Neural progenitor cell (in vitro differentiated cells): ENCODE measurements at regions not wholly inside any gene's neighbourhood (a gene's known extent, or its start where the extent isn't known, plus 50 kb on each side); places are given as distances from the start of the nearest gene placed in this dataset.

Experiments
- DNase-seq: peaks from one replicate; pipeline ENCODE4 v3.0.0-alpha.2; 2016; ENCODE audit warnings: low spot score
- H2AFZ ChIP-seq: fragments of 200-600 bp; sonication (generic); replicated peaks from 2 replicates; pipeline ENCODE4 v1.6.1; 2016; ENCODE audit warnings: antibody characterized with exemption
- H3F3A ChIP-seq: fragments of 200-600 bp; sonication (generic); 2 replicates; pipeline ENCODE4 v1.6.1; 2016; ENCODE audit warnings: antibody characterized with exemption, low read depth
- H3K27ac ChIP-seq: fragments of 200-600 bp; sonication (generic); 2 replicates; pipeline ENCODE4 v1.5.1; 2016; ENCODE audit warnings: mild to moderate bottlenecking
- H3K27me3 ChIP-seq: fragments of 200-600 bp; sonication (generic); 2 replicates; pipeline ENCODE4 v1.6.1; 2016; ENCODE audit warnings: mild to moderate bottlenecking, moderate library complexity
- H3K36me3 ChIP-seq: fragments of 200-600 bp; sonication (generic); 2 replicates; pipeline ENCODE4 v1.5.1; 2016
- H3K4me1 ChIP-seq: fragments of 200-600 bp; sonication (generic); 2 replicates; pipeline ENCODE4 v1.6.1; 2016; ENCODE audit warnings: mixed run types
- H3K4me2 ChIP-seq: fragments of 200-600 bp; sonication (generic); 2 replicates; pipeline ENCODE4 v1.6.1; 2016
- H3K4me3 ChIP-seq: fragments of 200-600 bp; sonication (generic); 2 replicates; pipeline ENCODE4 v1.5.1; 2016
- H3K79me2 ChIP-seq: fragments of 200-600 bp; sonication (generic); 2 replicates; pipeline ENCODE4 v1.6.1; 2016; ENCODE audit warnings: low read depth
- H3K9ac ChIP-seq: fragments of 200-600 bp; sonication (generic); 2 replicates; pipeline ENCODE4 v1.6.1; 2016
- H3K9me3 ChIP-seq: fragments of 200-600 bp; sonication (generic); 2 replicates; pipeline ENCODE4 v1.5.1; 2016; ENCODE audit warnings: low read depth
- H4K20me1 ChIP-seq: fragments of 200-600 bp; sonication (generic); 2 replicates; pipeline ENCODE4 v1.6.1; 2016; ENCODE audit warnings: low read depth
- H3K27ac Mint-ChIP-seq: 3 replicates; pipeline ENCODE4 v1.8.0; 2021; ENCODE audit warnings: mixed read lengths
- H3K27me3 Mint-ChIP-seq: 2 replicates; pipeline ENCODE4 v1.8.0; 2022; ENCODE audit warnings: low read depth, mild to moderate bottlenecking, inconsistent platforms, moderate library complexity, mixed read lengths; ENCODE audit not compliant: insufficient read depth
- H3K36me3 Mint-ChIP-seq: 3 replicates; pipeline ENCODE4 v1.8.0; 2021; ENCODE audit warnings: mixed read lengths
- H3K4me1 Mint-ChIP-seq: 3 replicates; pipeline ENCODE4 v1.8.0; 2021; ENCODE audit warnings: mixed read lengths
- H3K4me3 Mint-ChIP-seq: 3 replicates; pipeline ENCODE4 v1.8.0; 2021; ENCODE audit warnings: mild to moderate bottlenecking, moderate library complexity, mixed read lengths
- H3K9me3 Mint-ChIP-seq: 3 replicates; pipeline ENCODE4 v1.8.0; 2020; ENCODE audit warnings: mixed read lengths
- CTCF ChIP-seq: fragments of 200-600 bp; sonication (generic); IDR thresholded peaks from 2 replicates; pipeline ENCODE4 v1.5.1; 2017; ENCODE audit warnings: antibody characterized with exemption, mild to moderate bottlenecking
- EZH2 ChIP-seq: fragments of 200-600 bp; sonication (generic); IDR thresholded peaks from 2 replicates; pipeline ENCODE4 v1.6.1; 2017; ENCODE audit warnings: antibody characterized with exemption, mild to moderate bottlenecking, moderate library complexity
- EZH2phosphoT487 ChIP-seq: fragments of 200-600 bp; sonication (generic); IDR thresholded peaks from 2 replicates; pipeline ENCODE4 v1.6.1; 2017; ENCODE audit warnings: antibody characterized with exemption

- DNase-seq, result no peak
- Histone ChIP-seq H3K79me2 (no peaks in the 10 kb centered on the region), H3K27me3 (no peaks in the 10 kb centered on the region), H3F3A (no peaks in the 10 kb centered on the region), H3K4me2 (no peak overlapping the region), H3K4me1 (no peaks in the 10 kb centered on the region), H3K9me3 (no peaks in the 10 kb centered on the region), H3K36me3 (no peaks in the 10 kb centered on the region), H3K9ac (no peak overlapping the region), H3K4me3 (no peak overlapping the region), H3K27ac (no peak overlapping the region), H2AFZ (no peak overlapping the region), H4K20me1 (no peaks in the 10 kb centered on the region)
- Mint-ChIP-seq H3K27me3 (peaks cover 6% of the 10 kb centered on the region), H3K9me3 (peaks cover 12% of the 10 kb centered on the region), H3K4me3 (no peak overlapping the region), H3K27ac (no peak overlapping the region), H3K36me3 (peaks cover 2% of the 10 kb centered on the region), H3K4me1 (no peaks in the 10 kb centered on the region)
- TF ChIP-seq EZH2 (no peak), EZH2phosphoT487 (no peak), CTCF (no peak)
Observed at GRCh38 chr3:110589341-110589740, 482.3 kb upstream of the NECTIN3 start.

GRCh38 chr3:110593749-110594148, 477.9 kb upstream of the NECTIN3 start:
- peaks cover 12% of the 10 kb centered on the region for H3K9me3 Mint-ChIP-seq
- no peak for DNase-seq

GRCh38 chr3:110598847-110599490, 472.6 kb upstream of the NECTIN3 start:
- Histone ChIP-seq H3K36me3 (no peaks in the 10 kb centered on the region), H3K9me3 (no peaks in the 10 kb centered on the region), H3K27me3 (no peaks in the 10 kb centered on the region), H3K27ac (no peak overlapping the region), H3K9ac (no peak overlapping the region), H3K4me2 (no peak overlapping the region), H3K4me3 (no peak overlapping the region), H3K79me2 (no peaks in the 10 kb centered on the region), H3K4me1 (no peaks in the 10 kb centered on the region), H3F3A (no peaks in the 10 kb centered on the region), H4K20me1 (no peaks in the 10 kb centered on the region), H2AFZ (no peak overlapping the region)
- no peak overlapping the region for H3K27ac Mint-ChIP-seq
- H3K9me3 Mint-ChIP-seq, result peaks cover 3% of the 10 kb centered on the region
- H3K27me3 Mint-ChIP-seq, result no peaks in the 10 kb centered on the region
- H3K4me3 Mint-ChIP-seq, result no peak overlapping the region
- DNase-seq, result no peak
- TF ChIP-seq EZH2, result no peak
- TF ChIP-seq EZH2phosphoT487, result no peak
- TF ChIP-seq CTCF, result no peak
- H3K4me1 Mint-ChIP-seq, result no peaks in the 10 kb centered on the region
- H3K36me3 Mint-ChIP-seq, result peaks cover 1% of the 10 kb centered on the region

More at GRCh38 chr3:110593749-110594148, 477.9 kb upstream of the NECTIN3 start:
- Histone ChIP-seq H3K4me1 (no peaks in the 10 kb centered on the region), H3F3A (no peaks in the 10 kb centered on the region), H3K79me2 (no peaks in the 10 kb centered on the region), H3K9ac (no peak overlapping the region), H3K27ac (no peak overlapping the region), H3K27me3 (no peaks in the 10 kb centered on the region), H3K36me3 (no peaks in the 10 kb centered on the region), H3K4me2 (no peak overlapping the region), H2AFZ (no peak overlapping the region), H3K9me3 (no peaks in the 10 kb centered on the region), H4K20me1 (no peaks in the 10 kb centered on the region), H3K4me3 (no peak overlapping the region)
- Mint-ChIP-seq H3K4me1 (no peaks in the 10 kb centered on the region), H3K27me3 (peaks cover 4% of the 10 kb centered on the region), H3K27ac (no peak overlapping the region), H3K4me3 (no peak overlapping the region), H3K36me3 (peaks cover 3% of the 10 kb centered on the region)
- TF ChIP-seq CTCF (no peak), EZH2phosphoT487 (no peak), EZH2 (no peak)
